Gastrocnemius medialis (tissue), 4 donors: ENCODE measurements at regions not wholly inside any gene's neighbourhood (a gene's known extent, or its start where the extent isn't known, plus 50 kb on each side); places are given as distances from the start of the nearest gene placed in this dataset.

Experiments used
- CTCF ChIP-seq, 5 experiments: fragments of 450-650 bp in 3 of 5; fragments of 200-600 bp in 2 of 5; sonication (generic) in 2 of 5; IDR thresholded peaks in 4 of 5; conservative IDR thresholded peaks in 1 of 5; 1 replicate in 4 of 5; 2 replicates in 1 of 5; pipeline ENCODE4 v1.5.1; 2016 to 2019; ENCODE audit warnings: antibody characterized with exemption in 5 of 5, mild to moderate bottlenecking in 3 of 5, moderate library complexity in 3 of 5
- POLR2A ChIP-seq, 2 donors: fragments of 450-650 bp; IDR thresholded peaks; one replicate each; pipeline ENCODE4 v1.6.1; 2017; ENCODE audit warnings: antibody characterized with exemption in 2 of 2, mild to moderate bottlenecking in 2 of 2, moderate library complexity in 2 of 2

GRCh38 chr13:107339209-107339608 lies 771.3 kb upstream of the ARGLU1 start:
- TF ChIP-seq CTCF (IDR thresholded peaks at IDR 0.05 in 4 of 5, conservative IDR thresholded peaks at IDR 0.05 in 1 of 5) (no peak), POLR2A (IDR thresholded peaks at IDR 0.05) (no peak)
